PFSK-1 (cell line): ENCODE measurements at regions not wholly inside any gene's neighbourhood (a gene's known extent, or its start where the extent isn't known, plus 50 kb on each side); places are given as distances from the start of the nearest gene placed in this dataset.

Experiments used
- POLR2AphosphoS5 ChIP-seq: IDR thresholded peaks from 2 replicates; pipeline ENCODE4 v1.6.1; 2012; ENCODE audit warnings: low read depth, mild to moderate bottlenecking, control low read depth, low read length, moderate library complexity
- SIN3A ChIP-seq: IDR thresholded peaks from 2 replicates; pipeline ENCODE4 v1.6.1; 2012; ENCODE audit warnings: mild to moderate bottlenecking, low read length, moderate library complexity, borderline replicate concordance; ENCODE audit not compliant: insufficient read depth
- TAF1 ChIP-seq: IDR thresholded peaks from 2 replicates; pipeline ENCODE4 v1.6.1; 2012; ENCODE audit warnings: low read length, control low read depth, borderline replicate concordance; ENCODE audit not compliant: insufficient read depth
- TF ChIP-seq, protein P1 (sequence below), 2 experiments: IDR thresholded peaks; 2 replicates each; pipeline versions ENCODE4 v1.6.1 to v1.8.0; 2011 to 2012; ENCODE audit warnings: low read depth in 2 of 2, low read length in 2 of 2, control low read depth in 1 of 2, inconsistent platforms in 1 of 2, mild to moderate bottlenecking in 1 of 2, moderate library complexity in 1 of 2; ENCODE audit not compliant: insufficient read depth in 1 of 2

DNA sequence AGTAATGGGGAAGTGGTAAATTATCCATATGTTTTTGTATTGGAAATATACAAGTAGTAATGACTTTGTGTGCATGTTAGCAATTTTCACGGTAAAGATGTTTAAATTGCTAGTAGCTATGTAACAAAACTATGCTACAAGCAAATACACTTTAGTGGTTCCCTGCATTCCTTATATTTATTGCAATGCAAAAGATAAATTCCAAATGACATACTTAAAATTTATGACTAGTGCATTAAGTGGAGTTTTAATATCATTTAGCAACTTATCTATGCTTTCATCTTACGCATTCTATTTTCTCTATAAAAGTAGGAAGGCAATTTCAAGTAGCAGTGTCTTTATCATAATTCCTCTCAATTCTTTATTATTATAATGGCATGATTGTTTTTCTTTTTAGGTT, 482.8 kb downstream of the SLITRK5 start:
- TF ChIP-seq POLR2AphosphoS5 (no peak), SIN3A (no peak), TAF1 (no peak)
- TF ChIP-seq, protein P1, sequence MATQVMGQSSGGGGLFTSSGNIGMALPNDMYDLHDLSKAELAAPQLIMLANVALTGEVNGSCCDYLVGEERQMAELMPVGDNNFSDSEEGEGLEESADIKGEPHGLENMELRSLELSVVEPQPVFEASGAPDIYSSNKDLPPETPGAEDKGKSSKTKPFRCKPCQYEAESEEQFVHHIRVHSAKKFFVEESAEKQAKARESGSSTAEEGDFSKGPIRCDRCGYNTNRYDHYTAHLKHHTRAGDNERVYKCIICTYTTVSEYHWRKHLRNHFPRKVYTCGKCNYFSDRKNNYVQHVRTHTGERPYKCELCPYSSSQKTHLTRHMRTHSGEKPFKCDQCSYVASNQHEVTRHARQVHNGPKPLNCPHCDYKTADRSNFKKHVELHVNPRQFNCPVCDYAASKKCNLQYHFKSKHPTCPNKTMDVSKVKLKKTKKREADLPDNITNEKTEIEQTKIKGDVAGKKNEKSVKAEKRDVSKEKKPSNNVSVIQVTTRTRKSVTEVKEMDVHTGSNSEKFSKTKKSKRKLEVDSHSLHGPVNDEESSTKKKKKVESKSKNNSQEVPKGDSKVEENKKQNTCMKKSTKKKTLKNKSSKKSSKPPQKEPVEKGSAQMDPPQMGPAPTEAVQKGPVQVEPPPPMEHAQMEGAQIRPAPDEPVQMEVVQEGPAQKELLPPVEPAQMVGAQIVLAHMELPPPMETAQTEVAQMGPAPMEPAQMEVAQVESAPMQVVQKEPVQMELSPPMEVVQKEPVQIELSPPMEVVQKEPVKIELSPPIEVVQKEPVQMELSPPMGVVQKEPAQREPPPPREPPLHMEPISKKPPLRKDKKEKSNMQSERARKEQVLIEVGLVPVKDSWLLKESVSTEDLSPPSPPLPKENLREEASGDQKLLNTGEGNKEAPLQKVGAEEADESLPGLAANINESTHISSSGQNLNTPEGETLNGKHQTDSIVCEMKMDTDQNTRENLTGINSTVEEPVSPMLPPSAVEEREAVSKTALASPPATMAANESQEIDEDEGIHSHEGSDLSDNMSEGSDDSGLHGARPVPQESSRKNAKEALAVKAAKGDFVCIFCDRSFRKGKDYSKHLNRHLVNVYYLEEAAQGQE (IDR thresholded peaks at IDR 0.05; ENCODE audit: insufficient read depth in 1 of 2, low read depth in 2 of 2, low read length in 2 of 2) = no peak
